ENCODE measurements at regions not wholly inside any gene's neighbourhood (a gene's known extent, or its start where the extent isn't known, plus 50 kb on each side); places are given as distances from the start of the nearest gene placed in this dataset.

DNA sequence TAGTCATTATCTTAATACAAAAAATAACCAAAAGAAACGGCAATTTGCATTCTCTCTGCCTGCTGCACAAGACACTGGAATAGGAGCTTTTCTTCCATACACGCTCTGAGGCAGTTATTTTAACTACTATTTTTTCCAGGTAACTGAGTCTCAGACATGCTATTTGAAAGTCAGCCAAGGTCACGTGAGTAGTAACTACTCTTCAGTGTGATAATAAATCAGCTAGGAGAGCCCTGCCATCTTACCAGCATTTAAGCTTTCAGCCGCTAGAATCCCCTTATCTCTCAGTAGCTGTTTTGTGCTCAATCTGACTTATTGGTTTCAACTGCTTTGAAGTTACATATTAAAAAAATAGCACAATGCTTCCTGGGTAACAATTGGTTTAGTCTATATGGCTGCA is 84.5 kb downstream of the NRN1 start:
- intact Hi-C loops (cut with micrococcal nuclease), result no loop called here
- H3K4me3 Mint-ChIP-seq (ENCODE audit: low read depth), result no peak overlapping the region
- H3K36me3 Mint-ChIP-seq (ENCODE audit: low read depth), result no peaks in the 10 kb centered on the region
- DNase-seq (ENCODE audit: low spot score), result no peak
- no peaks in the 10 kb centered on the region for H3K4me1 Mint-ChIP-seq (ENCODE audit: low read depth)
- no peak overlapping the region for H3K27ac Mint-ChIP-seq
- peaks cover 8% of the 10 kb centered on the region for H3K9me3 Mint-ChIP-seq
- peaks cover 9% of the 10 kb centered on the region for H3K27me3 Mint-ChIP-seq (ENCODE audit: low read depth)

DNA sequence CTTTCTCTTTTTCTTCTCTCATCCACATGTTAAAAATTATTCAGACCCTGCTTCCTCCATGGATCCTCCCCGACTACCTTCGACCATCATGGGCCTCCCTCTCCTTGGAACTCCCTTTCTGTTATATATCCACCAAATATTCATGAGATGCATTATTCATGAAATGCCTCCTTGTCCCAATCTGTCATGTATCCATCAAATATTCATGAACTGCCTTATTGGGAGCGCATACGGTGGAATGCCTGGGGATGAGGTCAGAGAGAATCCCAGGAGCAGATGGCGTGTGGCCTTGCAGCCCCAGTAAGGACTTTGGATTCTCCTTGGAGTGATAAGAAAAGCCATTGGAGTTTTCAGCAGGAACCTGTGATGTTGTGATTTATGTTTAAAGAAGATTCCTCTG is 97.0 kb downstream of the NRN1 start:
- intact Hi-C loops (cut with micrococcal nuclease), result no loop called here

DNA sequence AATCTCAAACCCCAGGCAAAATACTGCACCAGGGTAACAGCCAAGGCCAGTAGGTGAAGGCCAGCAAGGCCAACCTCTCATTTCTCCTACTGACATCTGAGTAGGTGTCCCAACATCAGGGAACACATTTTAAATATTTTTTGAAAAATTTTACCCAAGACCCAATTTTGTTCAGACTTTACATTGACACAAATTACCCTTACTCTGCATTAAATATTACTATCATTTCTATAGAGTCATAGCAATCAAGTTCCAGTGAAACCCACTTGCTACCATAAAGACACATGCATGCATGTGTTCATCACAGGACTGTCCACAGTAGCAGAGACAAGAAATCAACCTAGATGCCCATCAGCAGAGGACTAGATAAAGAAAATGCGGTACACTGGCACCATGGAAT is 99.9 kb downstream of the NRN1 start:
- DNase-seq (ENCODE audit: low spot score), result no peak
- Mint-ChIP-seq H3K27ac (no peak overlapping the region), H3K36me3 (ENCODE audit: low read depth) (no peaks in the 10 kb centered on the region), H3K9me3 (no peaks in the 10 kb centered on the region), H3K4me1 (ENCODE audit: low read depth) (no peaks in the 10 kb centered on the region), H3K27me3 (ENCODE audit: low read depth) (peaks cover 1% of the 10 kb centered on the region), H3K4me3 (ENCODE audit: low read depth) (no peak overlapping the region)
- intact Hi-C loops (cut with micrococcal nuclease), result no loop called here

More for the DNA sequence above, 97.0 kb downstream of the NRN1 start:
- H3K27me3 Mint-ChIP-seq (ENCODE audit: low read depth), result peaks cover 6% of the 10 kb centered on the region
- no peak overlapping the region for H3K27ac Mint-ChIP-seq
- no peaks in the 10 kb centered on the region for H3K4me1 Mint-ChIP-seq (ENCODE audit: low read depth)
- no peaks in the 10 kb centered on the region for H3K36me3 Mint-ChIP-seq (ENCODE audit: low read depth)
- no peak for DNase-seq (ENCODE audit: low spot score)
- H3K4me3 Mint-ChIP-seq (ENCODE audit: low read depth), result no peak overlapping the region
- peaks cover 2% of the 10 kb centered on the region for H3K9me3 Mint-ChIP-seq

DNA sequence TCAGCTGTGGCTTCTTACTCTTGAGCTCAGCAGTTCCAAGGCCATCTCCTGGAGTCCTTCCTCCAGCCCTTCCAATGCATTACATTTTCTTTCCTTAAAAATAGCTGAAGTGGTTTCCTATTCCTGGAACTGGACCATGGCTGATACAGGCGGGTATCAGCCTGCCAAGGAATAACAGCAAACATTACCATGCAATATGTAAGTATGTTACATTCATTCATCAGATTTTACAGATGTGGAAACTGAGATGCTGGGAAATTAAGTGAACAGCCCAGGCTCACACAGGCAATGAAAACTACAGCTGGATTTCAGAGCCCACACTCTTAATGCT is 100.4 kb downstream of the NRN1 start:
- no peak overlapping the region for H3K4me3 Mint-ChIP-seq (ENCODE audit: low read depth)
- no peak for DNase-seq (ENCODE audit: low spot score)
- H3K9me3 Mint-ChIP-seq, result no peaks in the 10 kb centered on the region
- no peaks in the 10 kb centered on the region for H3K36me3 Mint-ChIP-seq (ENCODE audit: low read depth)
- intact Hi-C loops (cut with micrococcal nuclease), result no loop called here
- peaks cover 1% of the 10 kb centered on the region for H3K27me3 Mint-ChIP-seq (ENCODE audit: low read depth)
- H3K4me1 Mint-ChIP-seq (ENCODE audit: low read depth), result no peaks in the 10 kb centered on the region
- H3K27ac Mint-ChIP-seq, result no peak overlapping the region

DNA sequence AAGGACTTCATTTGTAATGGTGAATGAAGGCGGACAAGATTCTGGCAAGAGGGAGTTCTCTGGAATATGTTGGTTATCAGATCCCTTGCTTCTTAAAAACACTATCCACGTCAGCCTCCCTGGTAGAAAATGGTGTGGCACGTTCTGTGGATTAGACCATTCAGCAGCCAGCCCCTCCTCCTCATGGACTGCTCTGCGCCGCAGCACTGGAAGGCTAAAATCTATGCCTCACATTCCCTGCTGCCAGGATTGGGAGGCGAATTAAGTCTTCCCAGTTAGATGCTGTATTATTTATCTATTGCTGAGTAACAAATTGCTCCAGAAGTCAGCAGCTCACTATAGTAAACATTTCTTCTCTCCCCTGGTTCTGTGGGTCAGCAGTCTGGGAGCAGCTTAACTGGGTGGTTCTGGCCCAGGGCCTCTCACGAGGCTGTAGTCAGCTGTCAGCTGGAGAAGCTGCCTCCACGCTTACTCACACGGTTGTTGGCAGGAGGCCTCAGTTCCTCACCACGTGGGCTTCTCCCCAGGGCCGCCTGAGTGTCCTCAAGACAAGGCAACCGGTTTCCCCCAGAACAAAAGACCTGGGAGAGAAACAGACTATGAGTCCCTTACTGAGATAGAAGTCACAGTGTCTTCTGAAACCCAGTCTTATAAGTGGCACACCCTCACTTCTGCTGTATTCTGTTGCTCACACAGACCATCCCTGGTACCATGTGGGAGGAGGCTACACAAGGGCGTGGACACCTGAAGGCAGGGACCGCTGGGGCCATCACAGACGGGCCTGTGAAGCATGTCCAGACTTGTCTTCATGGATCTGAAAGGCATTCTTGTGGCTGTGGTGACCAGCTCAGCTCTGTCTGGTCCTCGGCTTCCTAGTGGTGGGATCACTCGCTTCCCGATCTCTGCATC is 101.0 kb downstream of the NRN1 start:
- no peak for DNase-seq (ENCODE audit: low spot score)
- no peak overlapping the region for H3K27ac Mint-ChIP-seq
- H3K27me3 Mint-ChIP-seq (ENCODE audit: low read depth), result peaks cover 1% of the 10 kb centered on the region
- no peak overlapping the region for H3K4me3 Mint-ChIP-seq (ENCODE audit: low read depth)
- no peaks in the 10 kb centered on the region for H3K9me3 Mint-ChIP-seq
- intact Hi-C loops (cut with micrococcal nuclease), result no loop called here
- H3K4me1 Mint-ChIP-seq (ENCODE audit: low read depth), result no peaks in the 10 kb centered on the region
- H3K36me3 Mint-ChIP-seq (ENCODE audit: low read depth), result no peaks in the 10 kb centered on the region

DNA sequence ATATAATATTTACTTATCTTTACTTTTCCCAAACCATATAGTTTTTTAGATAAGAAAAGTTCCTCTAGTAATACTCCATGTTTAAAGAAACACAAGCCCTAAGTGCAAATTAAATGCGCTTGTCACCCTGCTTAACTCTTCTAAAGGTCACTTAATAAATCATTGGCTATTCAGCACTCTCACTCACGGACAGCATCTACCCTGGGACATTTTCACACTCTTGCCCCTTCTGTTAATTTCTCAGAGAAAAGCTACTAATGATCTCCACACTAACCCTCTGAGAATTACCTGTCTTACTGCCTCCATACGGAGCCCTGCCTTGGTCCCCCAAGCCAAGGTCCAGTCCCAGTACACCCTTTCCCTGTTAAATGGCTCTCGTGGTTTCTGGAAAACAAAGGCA is 102.2 kb downstream of the NRN1 start:
- H3K27ac Mint-ChIP-seq, result no peak overlapping the region
- no peak for DNase-seq (ENCODE audit: low spot score)
- intact Hi-C loops (cut with micrococcal nuclease), result no loop called here
- peaks cover 1% of the 10 kb centered on the region for H3K27me3 Mint-ChIP-seq (ENCODE audit: low read depth)
- no peaks in the 10 kb centered on the region for H3K36me3 Mint-ChIP-seq (ENCODE audit: low read depth)
- H3K4me1 Mint-ChIP-seq (ENCODE audit: low read depth), result no peaks in the 10 kb centered on the region
- H3K4me3 Mint-ChIP-seq (ENCODE audit: low read depth), result no peak overlapping the region
- no peaks in the 10 kb centered on the region for H3K9me3 Mint-ChIP-seq

DNA sequence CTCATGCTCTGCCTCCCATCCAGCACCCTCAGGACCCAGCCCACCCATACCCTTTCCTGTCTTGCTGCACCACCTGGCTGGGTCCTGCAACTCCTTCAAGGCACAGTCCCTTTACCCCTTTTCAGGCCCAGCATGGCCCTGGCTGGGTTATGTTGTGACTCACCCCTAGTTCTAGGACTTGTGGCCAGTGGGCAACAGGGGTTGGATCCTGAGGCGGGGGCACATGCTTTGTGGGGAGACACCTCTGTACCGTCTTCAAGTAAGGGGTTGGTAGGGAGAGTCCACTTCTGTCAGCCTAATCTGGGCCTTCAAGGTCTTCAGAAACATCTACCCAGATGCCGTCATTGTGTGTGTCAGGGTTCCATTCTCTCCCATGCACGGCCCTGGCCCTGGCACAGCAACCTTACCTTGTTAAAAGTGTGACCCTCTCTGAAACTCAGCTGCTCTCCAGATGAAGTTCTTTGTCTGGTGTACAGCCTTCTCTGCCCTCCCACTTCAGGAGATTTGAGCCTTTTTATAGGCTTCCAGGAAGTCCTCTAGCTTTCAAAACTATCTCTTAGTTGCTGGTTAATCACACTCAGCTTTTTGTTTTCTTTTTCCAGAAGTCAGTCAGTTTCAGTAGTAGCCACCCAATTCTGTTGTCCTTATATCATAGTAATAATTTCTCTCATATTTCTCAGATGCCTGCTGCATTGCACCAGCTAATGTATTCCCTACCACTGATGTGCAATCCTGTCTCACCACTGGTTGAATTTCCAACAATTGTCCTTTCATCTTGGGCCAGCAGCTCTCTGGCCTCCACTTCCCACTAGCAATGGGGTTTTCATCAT is 107.3 kb downstream of the NRN1 start:
- no peak for DNase-seq (ENCODE audit: low spot score)
- no peaks in the 10 kb centered on the region for H3K9me3 Mint-ChIP-seq
- H3K27me3 Mint-ChIP-seq (ENCODE audit: low read depth), result peaks cover 1% of the 10 kb centered on the region
- H3K27ac Mint-ChIP-seq, result no peak overlapping the region
- H3K4me3 Mint-ChIP-seq (ENCODE audit: low read depth), result no peak overlapping the region
- no peaks in the 10 kb centered on the region for H3K36me3 Mint-ChIP-seq (ENCODE audit: low read depth)
- intact Hi-C loops (cut with micrococcal nuclease), result no loop called here
- H3K4me1 Mint-ChIP-seq (ENCODE audit: low read depth), result no peaks in the 10 kb centered on the region

DNA sequence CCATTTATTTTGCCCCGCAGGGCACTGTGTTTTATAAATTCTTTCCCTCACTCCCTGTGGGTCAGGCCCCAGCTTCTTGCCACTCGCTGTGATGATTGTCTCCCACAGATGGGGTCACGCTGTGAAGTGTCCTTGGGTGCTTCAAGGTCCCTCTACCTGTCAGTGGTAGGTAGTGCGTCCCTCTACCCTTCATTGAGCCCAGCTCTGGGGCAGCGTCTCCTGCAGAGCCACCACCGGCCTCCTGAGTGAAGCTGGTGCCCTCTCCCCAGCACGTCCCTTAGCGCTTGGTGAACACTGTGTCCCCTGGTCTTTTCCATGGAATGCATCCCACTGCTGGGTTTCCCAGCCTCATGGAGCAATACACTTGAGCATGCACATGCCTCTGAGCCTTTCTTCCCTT is 108.2 kb downstream of the NRN1 start:
- H3K36me3 Mint-ChIP-seq (ENCODE audit: low read depth), result no peaks in the 10 kb centered on the region
- no peak for DNase-seq (ENCODE audit: low spot score)
- H3K4me1 Mint-ChIP-seq (ENCODE audit: low read depth), result no peaks in the 10 kb centered on the region
- intact Hi-C loops (cut with micrococcal nuclease), result no loop called here
- H3K27ac Mint-ChIP-seq, result no peak overlapping the region
- no peaks in the 10 kb centered on the region for H3K9me3 Mint-ChIP-seq
- peaks cover 1% of the 10 kb centered on the region for H3K27me3 Mint-ChIP-seq (ENCODE audit: low read depth)
- H3K4me3 Mint-ChIP-seq (ENCODE audit: low read depth), result no peak overlapping the region

DNA sequence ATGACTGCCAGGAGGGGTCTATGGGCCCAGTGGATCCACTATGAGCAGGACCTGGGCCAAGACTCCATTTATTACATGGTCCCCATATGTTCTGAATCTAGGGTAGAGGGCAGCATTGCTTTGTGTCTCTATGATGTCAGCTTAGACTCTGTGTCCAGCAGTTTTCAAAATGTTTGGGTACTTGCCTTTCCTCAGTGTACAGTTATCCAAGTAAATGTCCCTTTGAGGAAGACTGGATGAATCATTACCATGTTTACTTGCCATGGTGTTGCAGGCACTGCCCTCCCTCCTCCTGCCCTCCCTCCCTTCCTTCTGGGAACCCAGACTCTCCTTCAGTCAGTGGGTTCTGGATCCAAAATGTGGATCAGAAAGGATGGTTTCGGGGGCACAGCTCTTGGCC is 108.6 kb downstream of the NRN1 start:
- no peak overlapping the region for H3K27ac Mint-ChIP-seq
- H3K9me3 Mint-ChIP-seq, result no peaks in the 10 kb centered on the region
- no peaks in the 10 kb centered on the region for H3K27me3 Mint-ChIP-seq (ENCODE audit: low read depth)
- no peak for DNase-seq (ENCODE audit: low spot score)
- no peaks in the 10 kb centered on the region for H3K4me1 Mint-ChIP-seq (ENCODE audit: low read depth)
- intact Hi-C loops (cut with micrococcal nuclease), result no loop called here
- H3K4me3 Mint-ChIP-seq (ENCODE audit: low read depth), result no peak overlapping the region
- no peaks in the 10 kb centered on the region for H3K36me3 Mint-ChIP-seq (ENCODE audit: low read depth)

DNA sequence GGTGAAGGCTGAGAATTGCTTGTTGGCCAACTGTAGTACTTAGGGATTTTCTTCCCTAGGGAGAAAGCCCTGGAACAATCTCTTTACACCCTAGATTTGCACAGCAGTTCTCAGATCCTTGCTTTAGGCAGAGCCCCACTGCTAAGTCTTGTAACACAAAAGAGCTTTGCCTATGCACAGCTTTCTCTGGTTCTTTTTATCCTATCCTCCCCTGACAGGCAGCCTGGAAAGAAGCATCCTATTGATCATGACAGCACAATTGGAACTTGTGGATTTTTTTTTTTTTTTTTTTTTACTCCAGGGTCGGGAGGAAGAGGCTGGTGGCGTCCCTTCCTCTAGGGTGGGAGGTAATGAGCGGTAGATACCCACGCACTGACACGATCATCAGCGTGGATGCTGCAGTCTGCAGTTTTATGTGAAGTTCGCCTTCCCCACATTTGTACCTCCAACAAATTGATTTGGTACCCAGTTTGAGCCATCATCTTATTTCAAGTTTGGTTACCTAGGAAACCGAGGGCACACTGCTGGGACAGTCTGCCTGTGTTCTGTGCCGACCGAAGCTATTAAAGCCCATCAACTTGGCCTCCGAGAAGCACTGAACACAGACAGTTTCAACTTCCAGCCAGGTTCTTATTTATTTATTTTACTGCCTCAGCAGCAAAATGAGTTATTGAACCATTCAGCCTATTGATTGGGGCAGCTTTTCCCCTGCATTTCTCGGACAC is 110.1 kb downstream of the NRN1 start:
- H3K36me3 Mint-ChIP-seq (ENCODE audit: low read depth), result no peaks in the 10 kb centered on the region
- H3K4me3 Mint-ChIP-seq (ENCODE audit: low read depth), result no peak overlapping the region
- H3K9me3 Mint-ChIP-seq, result no peaks in the 10 kb centered on the region
- no peak overlapping the region for H3K27ac Mint-ChIP-seq
- H3K4me1 Mint-ChIP-seq (ENCODE audit: low read depth), result no peaks in the 10 kb centered on the region
- H3K27me3 Mint-ChIP-seq (ENCODE audit: low read depth), result no peaks in the 10 kb centered on the region
- no peak for DNase-seq (ENCODE audit: low spot score)
- intact Hi-C loops (cut with micrococcal nuclease), result no loop called here

DNA sequence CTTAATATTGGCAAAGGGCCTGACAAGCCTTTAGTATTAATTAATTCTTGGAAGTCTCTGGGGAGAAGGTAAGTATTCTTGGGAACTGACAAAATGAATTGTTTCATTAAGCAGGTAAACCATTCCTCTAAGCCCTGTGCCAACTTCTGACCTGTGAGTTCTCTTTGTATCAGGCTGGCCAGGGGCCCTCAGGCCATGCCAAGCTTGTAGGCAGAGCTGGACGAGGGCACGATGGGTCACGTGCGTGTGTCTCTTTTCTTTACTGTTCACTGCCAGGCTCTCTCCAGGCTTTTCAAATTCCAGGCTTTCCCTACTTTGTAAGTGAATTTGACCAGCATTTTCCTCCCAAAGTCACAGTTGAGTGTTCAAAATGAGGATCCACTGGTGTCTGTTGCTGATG is 112.4 kb downstream of the NRN1 start:
- Mint-ChIP-seq H3K9me3 (no peaks in the 10 kb centered on the region), H3K27me3 (ENCODE audit: low read depth) (peaks cover 4% of the 10 kb centered on the region), H3K4me1 (ENCODE audit: low read depth) (no peaks in the 10 kb centered on the region), H3K36me3 (ENCODE audit: low read depth) (no peaks in the 10 kb centered on the region), H3K4me3 (ENCODE audit: low read depth) (no peak overlapping the region), H3K27ac (no peak overlapping the region)
- no peak for DNase-seq (ENCODE audit: low spot score)
- intact Hi-C loops (cut with micrococcal nuclease), result no loop called here

DNA sequence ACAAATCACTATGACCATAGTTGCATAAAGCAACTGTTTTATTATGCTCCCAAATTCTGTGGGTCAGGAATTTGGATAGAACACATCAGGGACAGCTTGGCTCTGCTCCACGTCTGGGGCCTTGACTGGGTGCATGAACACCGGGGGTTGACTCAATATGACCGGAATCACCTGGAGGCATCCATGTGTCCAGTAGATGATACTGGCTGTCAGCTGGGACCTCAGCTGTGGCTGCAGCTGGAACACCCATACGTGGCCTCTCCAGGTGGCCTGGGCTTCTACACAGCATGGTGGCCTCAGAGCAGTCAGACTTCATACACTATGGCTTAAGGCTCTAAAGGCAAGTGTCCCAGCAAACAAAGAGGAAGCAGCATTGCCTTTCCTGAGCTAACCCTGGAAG is 113.4 kb downstream of the NRN1 start:
- Mint-ChIP-seq H3K9me3 (no peaks in the 10 kb centered on the region), H3K27ac (no peak overlapping the region), H3K27me3 (ENCODE audit: low read depth) (peaks cover 4% of the 10 kb centered on the region), H3K4me1 (ENCODE audit: low read depth) (no peaks in the 10 kb centered on the region), H3K4me3 (ENCODE audit: low read depth) (no peak overlapping the region), H3K36me3 (ENCODE audit: low read depth) (no peaks in the 10 kb centered on the region)
- intact Hi-C loops (cut with micrococcal nuclease), result no loop called here
- no peak for DNase-seq (ENCODE audit: low spot score)

DNA sequence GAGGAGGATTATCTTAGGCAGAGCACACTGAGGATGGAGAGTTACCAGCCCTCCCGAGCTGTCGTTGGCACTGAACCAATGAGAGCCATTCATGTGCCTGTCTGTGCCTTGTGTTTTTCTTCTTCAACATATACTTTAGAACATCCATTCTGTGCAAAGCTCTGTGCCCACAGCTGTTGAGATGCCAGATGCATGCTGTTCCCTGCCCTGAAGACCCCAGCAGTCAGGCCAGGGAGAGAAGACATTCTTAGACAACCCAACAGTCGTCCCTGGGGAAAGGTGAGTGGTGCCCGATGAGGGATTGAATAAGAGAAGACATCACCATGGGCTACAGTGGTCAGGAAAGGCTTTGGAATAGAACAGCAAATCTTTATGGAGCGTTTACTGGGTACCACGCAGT is 114.1 kb downstream of the NRN1 start:
- no peak for DNase-seq (ENCODE audit: low spot score)
- H3K4me3 Mint-ChIP-seq (ENCODE audit: low read depth), result no peak overlapping the region

More for the DNA sequence above, 114.1 kb downstream of the NRN1 start:
- Mint-ChIP-seq H3K4me1 (ENCODE audit: low read depth) (no peaks in the 10 kb centered on the region), H3K36me3 (ENCODE audit: low read depth) (no peaks in the 10 kb centered on the region), H3K9me3 (no peaks in the 10 kb centered on the region), H3K27ac (no peak overlapping the region), H3K27me3 (ENCODE audit: low read depth) (peaks cover 4% of the 10 kb centered on the region)
- intact Hi-C loops (cut with micrococcal nuclease), result no loop called here

Data from activated T-helper 2 cell treated with anti-CD3 and anti-CD28 coated beads, Interferon-gamma antibody, Interleukin-2, Interleukin-4, amounts not matched to agents 10 μg/mL and 5 μg/mL and 100 μg/mL, durations not matched to agents 14 hours and 24 hours and 36 hours (primary cell).